GM21390 (cell line): ENCODE measurements at regions not wholly inside any gene's neighbourhood (a gene's known extent, or its start where the extent isn't known, plus 50 kb on each side); places are given as distances from the start of the nearest gene placed in this dataset.
"Not testable (repeated sequence)": the region's sequence is repeated elsewhere in the genome, so short reads cannot be mapped to it uniquely, and the experiment has no call there.

Experiments used
- ATAC-seq: cut with Tn5 transposase; IDR thresholded peaks from one replicate; pipeline ENCODE4 v1.9.1; 2021; ENCODE audit not compliant: unreplicated experiment

GRCh38 chr5:92271750-92272149 lies 888.6 kb upstream of the ARRDC3 start:
- not testable (repeated sequence) for ATAC-seq

- no peak for ATAC-seq
Observed at GRCh38 chr5:92268343-92268742, 885.2 kb upstream of the ARRDC3 start.

GRCh38 chr5:92267830-92268229 lies 884.7 kb upstream of the ARRDC3 start:
- no peak for ATAC-seq

- ATAC-seq = no peak
Observed at GRCh38 chr5:92265804-92266203, 882.7 kb upstream of the ARRDC3 start.

GRCh38 chr5:92255605-92256004 lies 872.5 kb upstream of the ARRDC3 start:
- ATAC-seq = not testable (repeated sequence)

GRCh38 chr5:92248518-92248917 lies 865.4 kb upstream of the ARRDC3 start:
- ATAC-seq = no peak

GRCh38 chr5:92242170-92242569 lies 859.1 kb upstream of the ARRDC3 start:
- no peak for ATAC-seq

GRCh38 chr5:92237896-92238295 lies 854.8 kb upstream of the ARRDC3 start:
- ATAC-seq = no peak

- ATAC-seq = no peak
Observed at GRCh38 chr5:92222449-92222848, 839.3 kb upstream of the ARRDC3 start.

GRCh38 chr5:92216852-92217251 lies 833.7 kb upstream of the ARRDC3 start:
- not testable (repeated sequence) for ATAC-seq

GRCh38 chr5:92215116-92215515 lies 832.0 kb upstream of the ARRDC3 start:
- ATAC-seq = no peak

GRCh38 chr5:92208265-92208664 lies 825.1 kb upstream of the ARRDC3 start:
- no peak for ATAC-seq

- ATAC-seq = no peak
Observed at GRCh38 chr5:92207151-92207550, 824.0 kb upstream of the ARRDC3 start.

- ATAC-seq = no peak
Observed at GRCh38 chr5:92206681-92207080, 823.6 kb upstream of the ARRDC3 start.

GRCh38 chr5:92199035-92199434 lies 815.9 kb upstream of the ARRDC3 start:
- ATAC-seq = not testable (repeated sequence)

- ATAC-seq = no peak
Observed at GRCh38 chr5:92181656-92182055, 798.5 kb upstream of the ARRDC3 start.

- no peak for ATAC-seq
Observed at GRCh38 chr5:92180391-92180790, 797.3 kb upstream of the ARRDC3 start.

- no peak for ATAC-seq
Observed at GRCh38 chr5:92179651-92180050, 796.5 kb upstream of the ARRDC3 start.

GRCh38 chr5:92177926-92178487 lies 794.9 kb upstream of the ARRDC3 start:
- no peak for ATAC-seq

GRCh38 chr5:92163906-92164305 lies 780.8 kb upstream of the ARRDC3 start:
- ATAC-seq = no peak

GRCh38 chr5:92147798-92148197 lies 764.7 kb upstream of the ARRDC3 start:
- no peak for ATAC-seq

GRCh38 chr5:92147266-92147665 lies 764.1 kb upstream of the ARRDC3 start:
- ATAC-seq = no peak

GRCh38 chr5:92145852-92146251 lies 762.7 kb upstream of the ARRDC3 start:
- no peak for ATAC-seq
